HepG2 (cell line): ENCODE measurements at regions not wholly inside any gene's neighbourhood (a gene's known extent, or its start where the extent isn't known, plus 50 kb on each side); places are given as distances from the start of the nearest gene placed in this dataset.
A peak's percentile ranks its signal among the peaks of the same experiment; 100 is the strongest.

ENCODE experiments used
- DMAP1 ChIP-seq: IDR thresholded peaks from 2 replicates; pipeline ENCODE4 v1.6.1; 2016
- FOXO1 ChIP-seq: sonication (generic); formaldehyde crosslinking; IDR thresholded peaks from 2 replicates; pipeline ENCODE4 v1.4.0; 2020; ENCODE audit warnings: missing genetic modification reagents
- HMGXB4 ChIP-seq, 2 experiments: sonication (generic) in 1 of 2; formaldehyde crosslinking in 1 of 2; IDR thresholded peaks; 2 replicates each; pipeline versions ENCODE4 v1.4.0 to v1.6.1; 2018 to 2020; ENCODE audit warnings: missing genetic modification reagents in 2 of 2, borderline replicate concordance in 1 of 2, low read depth in 1 of 2, mild to moderate bottlenecking in 1 of 2, missing biosample characterization in 1 of 2
- HNF1A ChIP-seq, 2 experiments: sonication (generic) in 1 of 2; formaldehyde crosslinking in 1 of 2; IDR thresholded peaks; 2 replicates each; pipeline versions ENCODE4 v1.4.0 to v1.6.1; 2016 to 2020; ENCODE audit warnings: borderline replicate concordance in 1 of 2, low read depth in 1 of 2, mild to moderate bottlenecking in 1 of 2, missing genetic modification reagents in 1 of 2
- ISL2 ChIP-seq: sonication (generic); formaldehyde crosslinking; IDR thresholded peaks from 2 replicates; pipeline ENCODE4 v1.5.0; 2020; ENCODE audit warnings: missing genetic modification reagents
- KLF11 ChIP-seq: IDR thresholded peaks from 2 replicates; pipeline ENCODE4 v1.6.1; 2016; ENCODE audit warnings: missing compliant biosample characterization
- NCOR1 ChIP-seq: fragments of 200-600 bp; sonication (generic); IDR thresholded peaks from 2 replicates; pipeline ENCODE4 v1.7.0; 2017; ENCODE audit warnings: antibody characterized with exemption, low read length, borderline replicate concordance
- TSC22D2 ChIP-seq: sonication (generic); formaldehyde crosslinking; IDR thresholded peaks from 2 replicates; pipeline ENCODE4 v1.5.1; 2020; ENCODE audit warnings: missing genetic modification reagents, mild to moderate bottlenecking, borderline replicate concordance
- UBTF ChIP-seq: sonication (generic); formaldehyde crosslinking; IDR thresholded peaks from 2 replicates; pipeline ENCODE4 v1.4.0; 2020; ENCODE audit warnings: mild to moderate bottlenecking, missing genetic modification reagents
- XBP1 ChIP-seq: sonication (generic); formaldehyde crosslinking; IDR thresholded peaks from 2 replicates; pipeline ENCODE4 v1.5.0; 2020; ENCODE audit warnings: missing genetic modification reagents
- YEATS4 ChIP-seq: sonication (generic); formaldehyde crosslinking; IDR thresholded peaks from 2 replicates; pipeline ENCODE4 v1.4.0; 2020; ENCODE audit warnings: missing genetic modification reagents, borderline replicate concordance
- ZNF24 ChIP-seq: fragments of 450-650 bp; IDR thresholded peaks from 2 replicates; pipeline ENCODE4 v1.6.1; 2017; ENCODE audit warnings: antibody characterized with exemption, mild to moderate bottlenecking
- ZNF3 ChIP-seq: IDR thresholded peaks from 2 replicates; pipeline ENCODE4 v1.7.0; 2017; ENCODE audit warnings: inconsistent platforms
- ZNF335 ChIP-seq: sonication (generic); formaldehyde crosslinking; IDR thresholded peaks from 2 replicates; pipeline ENCODE4 v1.4.0; 2020; ENCODE audit warnings: missing genetic modification reagents
- ZNF414 ChIP-seq: sonication (generic); formaldehyde crosslinking; IDR thresholded peaks from 2 replicates; pipeline ENCODE4 v1.5.0; 2020; ENCODE audit warnings: missing genetic modification reagents
- ZNF580 ChIP-seq: IDR thresholded peaks from 2 replicates; pipeline ENCODE4 v1.6.1; 2016; ENCODE audit warnings: low read depth, borderline replicate concordance
- ZNF75D ChIP-seq: sonication (generic); formaldehyde crosslinking; IDR thresholded peaks from 2 replicates; pipeline ENCODE4 v1.8.1; 2023; ENCODE audit warnings: missing genetic modification reagents, mild to moderate bottlenecking, borderline replicate concordance
- ZNF772 ChIP-seq: sonication (generic); formaldehyde crosslinking; IDR thresholded peaks from 2 replicates; pipeline ENCODE4 v1.5.0; 2020; ENCODE audit warnings: mild to moderate bottlenecking, missing genetic modification reagents
- TF ChIP-seq, protein P1 (sequence below): sonication (generic); formaldehyde crosslinking; IDR thresholded peaks from 2 replicates; pipeline ENCODE4 v1.9.0; 2021; ENCODE audit warnings: missing genetic modification reagents, borderline replicate concordance

GRCh38 chr6:28789553-28790083 lies 134.2 kb downstream of the TRIM27 start (continued):
- TF ChIP-seq HNF1A (IDR thresholded peaks at IDR 0.05; ENCODE audit: low read depth) (peak; percentile 13; the same call in 1 of the 2 replicates), HNF1A (CRISPR knock-in tag; IDR thresholded peaks at IDR 0.05; ENCODE audit: borderline replicate concordance) (no peak), ZNF414 (CRISPR knock-in tag) (peak; percentile 48; the same call in 1 of the 2 replicates), FOXO1 (CRISPR knock-in tag) (0 out of 2 replicates have a peak, but pooled peaks have one; percentile 34), ISL2 (CRISPR knock-in tag) (no peak), YEATS4 (no peak), ZNF772 (CRISPR knock-in tag) (no peak), XBP1 (CRISPR knock-in tag) (no peak), ZNF580 (CRISPR knock-in tag) (peak; percentile 64), KLF11 (CRISPR knock-in tag) (peak; percentile 55; the same call in 1 of the 2 replicates), TSC22D2 (CRISPR knock-in tag) (peak; percentile 51; the same call in 1 of the 2 replicates), ZNF75D (CRISPR knock-in tag) (no peak), DMAP1 (CRISPR knock-in tag) (0 out of 2 replicates have a peak, but pooled peaks have one; percentile 14), ZNF24 (peak; percentile 95), ZNF335 (CRISPR knock-in tag) (no peak), HMGXB4 (CRISPR knock-in tag; IDR thresholded peaks at IDR 0.05; ENCODE audit: borderline replicate concordance in 1 of 2, low read depth in 1 of 2) (peak; percentile 87 to 92; a peak in 3 of 4 replicates), ZNF3 (CRISPR knock-in tag) (no peak), UBTF (CRISPR knock-in tag) (no peak), NCOR1 (peak; percentile 72; the same call in 1 of the 2 replicates)
- TF ChIP-seq, protein P1, sequence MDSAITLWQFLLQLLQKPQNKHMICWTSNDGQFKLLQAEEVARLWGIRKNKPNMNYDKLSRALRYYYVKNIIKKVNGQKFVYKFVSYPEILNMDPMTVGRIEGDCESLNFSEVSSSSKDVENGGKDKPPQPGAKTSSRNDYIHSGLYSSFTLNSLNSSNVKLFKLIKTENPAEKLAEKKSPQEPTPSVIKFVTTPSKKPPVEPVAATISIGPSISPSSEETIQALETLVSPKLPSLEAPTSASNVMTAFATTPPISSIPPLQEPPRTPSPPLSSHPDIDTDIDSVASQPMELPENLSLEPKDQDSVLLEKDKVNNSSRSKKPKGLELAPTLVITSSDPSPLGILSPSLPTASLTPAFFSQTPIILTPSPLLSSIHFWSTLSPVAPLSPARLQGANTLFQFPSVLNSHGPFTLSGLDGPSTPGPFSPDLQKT (CRISPR knock-in tag) = no peak
